Erythroblast (primary cell): ENCODE measurements at regions not wholly inside any gene's neighbourhood (a gene's known extent, or its start where the extent isn't known, plus 50 kb on each side); places are given as distances from the start of the nearest gene placed in this dataset.

Experiments used
- GATA1 ChIP-seq: IDR thresholded peaks from 2 replicates; pipeline ENCODE4 v1.6.1; 2011; ENCODE audit warnings: low read depth, mild to moderate bottlenecking, control low read depth, low read length, moderate library complexity
- POLR2A ChIP-seq: IDR thresholded peaks from 2 replicates; pipeline ENCODE4 v1.6.1; 2011; ENCODE audit warnings: mild to moderate bottlenecking, low read length

DNA sequence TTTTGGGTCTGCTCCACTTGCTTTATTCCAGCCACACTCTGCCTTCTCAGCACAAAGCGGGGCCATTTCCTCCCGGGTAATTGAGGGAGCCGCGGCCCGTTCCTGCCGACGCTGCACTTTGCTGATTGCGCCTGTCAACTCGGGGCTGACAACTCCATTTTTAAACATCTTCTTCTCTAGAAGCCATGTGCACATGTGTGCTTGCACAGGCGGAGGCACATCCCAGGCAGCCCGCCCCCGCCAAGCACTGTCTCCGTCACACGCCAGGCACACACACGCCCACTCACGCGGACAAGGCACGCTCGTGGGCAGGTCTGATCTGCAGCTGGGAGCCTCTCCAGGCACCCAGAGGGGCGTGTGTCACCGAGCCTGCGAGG is 63.2 kb downstream of the ENGASE start:
- no peak for TF ChIP-seq POLR2A
- TF ChIP-seq GATA1: no peak
